Bone marrow (tissue), 2 donors: ENCODE measurements at regions not wholly inside any gene's neighbourhood (a gene's known extent, or its start where the extent isn't known, plus 50 kb on each side); places are given as distances from the start of the nearest gene placed in this dataset.

ENCODE experiments used
- DNase-seq, 2 donors: peaks; one replicate each; lab custom pipeline; 2025; lab: John Stamatoyannopoulos, UW

- DNase-seq = no peak
Measured at GRCh38 chr4:114538012-114538617, 60.5 kb upstream of the UGT8 start.

GRCh38 chr4:114539985-114540384 lies 58.6 kb upstream of the UGT8 start:
- no peak for DNase-seq

DNA sequence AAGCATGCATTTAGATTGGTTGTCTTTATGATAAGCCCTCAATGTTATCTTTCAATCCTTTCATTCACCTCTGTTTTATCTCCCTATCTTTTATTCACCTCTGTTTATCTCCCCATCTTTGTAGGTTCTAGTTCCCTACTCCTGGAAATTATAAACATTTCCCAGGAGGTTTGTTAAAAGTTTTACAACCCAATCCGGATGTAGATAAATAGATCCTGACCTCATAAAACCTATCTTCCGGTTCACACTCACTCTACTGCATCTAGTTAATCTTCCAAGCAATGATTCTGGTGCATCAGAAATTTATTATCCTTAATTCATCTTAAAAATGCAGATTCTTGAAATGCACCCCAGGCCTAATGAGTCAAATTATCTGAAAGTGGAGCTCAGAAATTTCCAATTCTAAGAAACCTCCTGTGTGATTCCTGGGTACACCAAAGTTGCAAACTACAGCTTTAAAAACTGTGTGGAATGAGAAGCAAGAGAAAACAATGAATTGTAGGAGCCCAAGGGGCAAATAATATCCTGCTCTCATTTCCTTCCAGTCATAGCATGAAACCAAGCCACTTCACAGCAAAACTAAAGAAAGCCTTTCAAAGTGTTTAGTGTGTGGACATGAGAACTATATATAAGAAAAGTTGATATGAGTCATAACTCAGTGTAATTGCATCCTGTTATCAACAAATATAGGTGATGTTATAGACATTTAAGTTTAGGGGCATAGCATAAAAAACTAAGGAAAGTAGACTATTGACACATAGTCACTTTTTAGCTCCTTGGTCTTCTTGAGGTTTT lies 51.1 kb upstream of the UGT8 start:
- no peak for DNase-seq
